ENCODE measurements at regions not wholly inside any gene's neighbourhood (a gene's known extent, or its start where the extent isn't known, plus 50 kb on each side); places are given as distances from the start of the nearest gene placed in this dataset.

- no peak overlapping the region for H3K4me3 Mint-ChIP-seq (ENCODE audit: unreplicated experiment)
These were observed 275.1 kb upstream of the PKDCC start for GRCh38 chr2:41772697-41773096.

DNA sequence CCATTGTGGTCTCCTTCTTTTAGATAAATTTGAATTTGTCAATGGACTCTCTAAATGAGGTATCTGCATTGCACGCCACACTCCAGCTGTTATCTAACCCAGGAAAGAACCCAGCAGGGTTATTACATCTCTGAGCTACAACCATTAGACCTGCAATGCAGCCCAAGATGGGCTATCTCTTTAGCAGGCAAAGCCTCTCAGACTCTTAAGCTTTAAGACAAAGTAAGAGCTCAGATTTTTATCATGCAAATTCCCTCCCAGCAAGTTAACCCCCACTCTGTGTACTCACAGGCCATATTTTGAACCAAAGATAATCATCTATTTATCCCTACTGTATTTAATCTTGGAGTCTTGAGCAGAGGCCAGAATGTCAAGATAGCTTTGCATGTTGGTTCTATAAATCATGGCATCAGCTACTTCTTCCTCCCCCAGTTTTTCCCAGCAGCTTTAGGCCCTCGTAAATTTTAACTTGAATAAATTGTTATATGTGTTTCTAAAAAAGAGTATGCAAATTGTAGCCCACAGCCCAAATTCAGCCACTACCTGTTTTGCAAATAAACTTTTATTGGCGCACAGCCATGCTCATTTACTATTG, 273.7 kb upstream of the PKDCC start:
- H3K36me3 Mint-ChIP-seq (ENCODE audit: unreplicated experiment) = no peaks in the 10 kb centered on the region
- no peaks in the 10 kb centered on the region for H3K9me3 Mint-ChIP-seq (ENCODE audit: unreplicated experiment)
- DNase-seq (ENCODE audit: extremely low spot score, unreplicated experiment) = no peak
- TF ChIP-seq, protein P1, sequence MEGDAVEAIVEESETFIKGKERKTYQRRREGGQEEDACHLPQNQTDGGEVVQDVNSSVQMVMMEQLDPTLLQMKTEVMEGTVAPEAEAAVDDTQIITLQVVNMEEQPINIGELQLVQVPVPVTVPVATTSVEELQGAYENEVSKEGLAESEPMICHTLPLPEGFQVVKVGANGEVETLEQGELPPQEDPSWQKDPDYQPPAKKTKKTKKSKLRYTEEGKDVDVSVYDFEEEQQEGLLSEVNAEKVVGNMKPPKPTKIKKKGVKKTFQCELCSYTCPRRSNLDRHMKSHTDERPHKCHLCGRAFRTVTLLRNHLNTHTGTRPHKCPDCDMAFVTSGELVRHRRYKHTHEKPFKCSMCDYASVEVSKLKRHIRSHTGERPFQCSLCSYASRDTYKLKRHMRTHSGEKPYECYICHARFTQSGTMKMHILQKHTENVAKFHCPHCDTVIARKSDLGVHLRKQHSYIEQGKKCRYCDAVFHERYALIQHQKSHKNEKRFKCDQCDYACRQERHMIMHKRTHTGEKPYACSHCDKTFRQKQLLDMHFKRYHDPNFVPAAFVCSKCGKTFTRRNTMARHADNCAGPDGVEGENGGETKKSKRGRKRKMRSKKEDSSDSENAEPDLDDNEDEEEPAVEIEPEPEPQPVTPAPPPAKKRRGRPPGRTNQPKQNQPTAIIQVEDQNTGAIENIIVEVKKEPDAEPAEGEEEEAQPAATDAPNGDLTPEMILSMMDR (IDR thresholded peaks at IDR 0.05) = no peak
- H3K27ac Mint-ChIP-seq (ENCODE audit: unreplicated experiment) = no peak overlapping the region
- no peaks in the 10 kb centered on the region for H3K4me1 Mint-ChIP-seq (ENCODE audit: unreplicated experiment)
- H3K4me3 Mint-ChIP-seq (ENCODE audit: unreplicated experiment) = no peak overlapping the region
- H3K27me3 Mint-ChIP-seq (ENCODE audit: unreplicated experiment) = peaks cover 41% of the 10 kb centered on the region

More at GRCh38 chr2:41772697-41773096, 275.1 kb upstream of the PKDCC start:
- peaks cover 34% of the 10 kb centered on the region for H3K27me3 Mint-ChIP-seq (ENCODE audit: unreplicated experiment)
- TF ChIP-seq, protein P1 (IDR thresholded peaks at IDR 0.05) = no peak
- H3K27ac Mint-ChIP-seq (ENCODE audit: unreplicated experiment) = no peak overlapping the region
- no peak for DNase-seq (ENCODE audit: extremely low spot score, unreplicated experiment)
- H3K36me3 Mint-ChIP-seq (ENCODE audit: unreplicated experiment) = no peaks in the 10 kb centered on the region
- H3K4me1 Mint-ChIP-seq (ENCODE audit: unreplicated experiment) = no peaks in the 10 kb centered on the region
- H3K9me3 Mint-ChIP-seq (ENCODE audit: unreplicated experiment) = no peaks in the 10 kb centered on the region

- Mint-ChIP-seq H3K36me3 (ENCODE audit: unreplicated experiment) (no peaks in the 10 kb centered on the region), H3K27me3 (ENCODE audit: unreplicated experiment) (peaks cover 38% of the 10 kb centered on the region), H3K27ac (ENCODE audit: unreplicated experiment) (no peak overlapping the region), H3K4me3 (ENCODE audit: unreplicated experiment) (no peak overlapping the region), H3K9me3 (ENCODE audit: unreplicated experiment) (no peaks in the 10 kb centered on the region), H3K4me1 (ENCODE audit: unreplicated experiment) (no peaks in the 10 kb centered on the region)
- DNase-seq (ENCODE audit: extremely low spot score, unreplicated experiment) = no peak
- TF ChIP-seq, protein P1 (IDR thresholded peaks at IDR 0.05) = no peak
These were observed 272.3 kb upstream of the PKDCC start for GRCh38 chr2:41775366-41776025.

DNA sequence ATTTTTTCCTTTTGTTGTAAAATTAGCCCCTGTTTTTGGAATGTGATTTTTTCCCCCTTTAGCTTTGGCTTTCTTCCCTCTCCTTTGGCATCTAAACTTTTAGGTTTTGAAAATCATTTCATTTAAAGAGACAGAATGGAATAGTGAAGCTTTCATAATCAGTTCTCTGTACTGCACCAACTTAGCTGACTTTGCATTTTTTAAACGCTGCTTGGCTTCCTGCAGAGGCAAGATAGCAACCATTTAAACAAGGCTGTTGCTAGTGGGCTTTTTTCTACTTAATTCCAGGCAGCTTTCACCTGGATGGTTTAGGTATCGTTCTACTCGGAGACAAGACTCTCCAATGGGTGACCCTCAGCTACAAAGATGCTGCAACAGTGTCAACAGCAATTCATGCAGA, 267.9 kb upstream of the PKDCC start:
- Mint-ChIP-seq H3K4me3 (ENCODE audit: unreplicated experiment) (no peak overlapping the region), H3K4me1 (ENCODE audit: unreplicated experiment) (no peaks in the 10 kb centered on the region), H3K27ac (ENCODE audit: unreplicated experiment) (no peak overlapping the region), H3K27me3 (ENCODE audit: unreplicated experiment) (peaks cover 55% of the 10 kb centered on the region), H3K36me3 (ENCODE audit: unreplicated experiment) (no peaks in the 10 kb centered on the region), H3K9me3 (ENCODE audit: unreplicated experiment) (no peaks in the 10 kb centered on the region)
- TF ChIP-seq, protein P1 (IDR thresholded peaks at IDR 0.05) = no peak
- DNase-seq (ENCODE audit: extremely low spot score, unreplicated experiment) = no peak

DNA sequence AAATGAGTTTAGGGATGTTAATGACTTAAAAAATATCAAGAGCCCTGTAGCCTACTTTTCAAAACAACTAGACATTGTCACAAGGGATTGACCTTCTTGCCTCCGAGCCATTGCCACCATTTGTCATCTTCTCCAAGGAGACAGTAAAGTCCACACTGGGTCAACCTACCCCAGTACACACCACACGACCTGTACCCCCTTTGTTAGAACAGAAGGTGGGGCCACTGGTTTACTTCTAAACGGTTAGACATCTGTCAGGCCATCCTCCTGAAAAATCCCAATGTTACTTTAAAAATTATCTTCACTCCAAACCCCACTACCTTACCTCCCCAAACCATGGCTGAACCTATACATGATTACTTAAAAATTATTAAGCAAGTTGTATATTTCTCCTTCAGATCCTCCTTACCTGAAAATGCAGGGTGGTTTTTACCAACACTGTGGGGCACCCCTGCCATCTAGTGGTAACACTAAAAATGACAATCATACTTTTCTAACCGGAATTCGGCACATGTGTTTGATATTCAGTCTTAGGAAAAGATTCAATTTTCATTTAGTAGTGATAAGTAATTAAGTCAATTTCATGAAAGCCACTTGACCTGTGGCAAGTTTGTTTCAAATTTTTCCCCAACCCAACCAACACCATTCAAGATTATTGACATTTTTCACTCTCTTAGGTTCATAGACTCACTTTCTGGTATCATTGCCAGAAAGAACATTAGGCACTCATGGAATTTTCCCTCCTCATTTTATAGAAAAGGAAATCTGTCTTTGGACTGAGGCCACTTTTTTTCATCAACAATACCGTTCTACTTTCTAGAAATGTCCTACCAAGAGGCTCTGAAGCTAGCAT, 265.3 kb upstream of the PKDCC start:
- Mint-ChIP-seq H3K27ac (ENCODE audit: unreplicated experiment) (no peak overlapping the region), H3K27me3 (ENCODE audit: unreplicated experiment) (peaks cover 46% of the 10 kb centered on the region), H3K4me1 (ENCODE audit: unreplicated experiment) (no peaks in the 10 kb centered on the region), H3K36me3 (ENCODE audit: unreplicated experiment) (no peaks in the 10 kb centered on the region), H3K4me3 (ENCODE audit: unreplicated experiment) (no peak overlapping the region), H3K9me3 (ENCODE audit: unreplicated experiment) (no peaks in the 10 kb centered on the region)
- TF ChIP-seq, protein P1 (IDR thresholded peaks at IDR 0.05) = peak; percentile 83
- no peak for DNase-seq (ENCODE audit: extremely low spot score, unreplicated experiment)
